C1 segment of cervical spinal cord (tissue), 14 donors: ENCODE measurements at regions not wholly inside any gene's neighbourhood (a gene's known extent, or its start where the extent isn't known, plus 50 kb on each side); places are given as distances from the start of the nearest gene placed in this dataset.

ENCODE experiments used
- DNase-seq, 14 donors: peaks; one replicate each; lab custom pipeline; 2025; lab: John Stamatoyannopoulos, UW

- no peak for DNase-seq
Observed at GRCh38 chr12:89103831-89104230, 248.5 kb downstream of the DUSP6 start.

- DNase-seq, result no peak
Observed at GRCh38 chr12:89101440-89101839, 250.9 kb downstream of the DUSP6 start.

GRCh38 chr12:89098441-89099112 lies 253.7 kb downstream of the DUSP6 start:
- no peak for DNase-seq

GRCh38 chr12:89092297-89092696 lies 260.0 kb downstream of the DUSP6 start:
- no peak for DNase-seq

- DNase-seq, result no peak
Observed at GRCh38 chr12:89091293-89091841, 260.9 kb downstream of the DUSP6 start.

GRCh38 chr12:89089264-89089663 lies 263.0 kb downstream of the DUSP6 start:
- no peak for DNase-seq

- DNase-seq, result no peak
Observed at GRCh38 chr12:89087876-89088275, 264.4 kb downstream of the DUSP6 start.

- no peak for DNase-seq
Observed at GRCh38 chr12:89087149-89087825, 265.0 kb downstream of the DUSP6 start.

GRCh38 chr12:89085421-89085820 lies 266.9 kb downstream of the DUSP6 start:
- no peak for DNase-seq

GRCh38 chr12:89084751-89085150 lies 267.6 kb downstream of the DUSP6 start:
- no peak for DNase-seq

- no peak for DNase-seq
Observed at GRCh38 chr12:89083491-89083890, 268.8 kb downstream of the DUSP6 start.

GRCh38 chr12:89082370-89082753 lies 269.9 kb downstream of the DUSP6 start:
- no peak for DNase-seq

GRCh38 chr12:89081719-89082369 lies 270.5 kb downstream of the DUSP6 start:
- no peak for DNase-seq

GRCh38 chr12:89080793-89081465 lies 271.4 kb downstream of the DUSP6 start:
- DNase-seq, result no peak

- no peak for DNase-seq
Observed at GRCh38 chr12:89075880-89076540, 276.3 kb downstream of the DUSP6 start.

- DNase-seq, result no peak
Observed at GRCh38 chr12:89073659-89074058, 278.6 kb downstream of the DUSP6 start.

GRCh38 chr12:89073027-89073398 lies 279.3 kb downstream of the DUSP6 start:
- DNase-seq, result no peak

- no peak for DNase-seq
Observed at GRCh38 chr12:89072294-89073026, 279.8 kb downstream of the DUSP6 start.

- no peak for DNase-seq
Observed at GRCh38 chr12:89070603-89071002, 281.7 kb downstream of the DUSP6 start.

GRCh38 chr12:89069431-89069830 lies 282.9 kb downstream of the DUSP6 start:
- no peak for DNase-seq
